Heart right ventricle (tissue), 16 donors: ENCODE measurements at regions not wholly inside any gene's neighbourhood (a gene's known extent, or its start where the extent isn't known, plus 50 kb on each side); places are given as distances from the start of the nearest gene placed in this dataset.

Experiments used
- ATAC-seq, 8 donors: fragments of 200-7000 bp; cut with Tn5 transposase; one replicate each; pipeline ENCODE4 v1.9.1; 2020; ENCODE audit warnings: mild to moderate bottlenecking in 8 of 8, moderate library complexity in 8 of 8, moderate number of reproducible peaks in 1 of 8
- DNase-seq, 2 donors: peaks; one replicate each; pipeline ENCODE4 v3.0.0-alpha.2; 2020
- H3K27ac ChIP-seq, 10 donors: fragments of 200-600 bp; sonication (generic) in 2 of 10; one replicate each; pipeline versions ENCODE4 v1.5.0 to v1.8.0; 2020 to 2022; ENCODE audit warnings: mild to moderate bottlenecking in 3 of 10
- H3K27me3 ChIP-seq, 7 donors: fragments of 200-600 bp; one replicate each; pipeline ENCODE4 v1.8.0; 2021 to 2022; ENCODE audit warnings: mild to moderate bottlenecking in 2 of 7
- H3K36me3 ChIP-seq, 9 donors: fragments of 200-600 bp; sonication (generic) in 1 of 9; one replicate each; pipeline versions ENCODE4 v1.5.0 to v1.8.0; 2020 to 2022; ENCODE audit warnings: mild to moderate bottlenecking in 2 of 9
- H3K4me1 ChIP-seq, 9 donors: fragments of 200-600 bp; sonication (generic) in 1 of 9; one replicate each; pipeline versions ENCODE4 v1.5.0 to v1.8.0; 2020 to 2022; ENCODE audit warnings: mild to moderate bottlenecking in 4 of 9
- H3K4me3 ChIP-seq, 10 donors: fragments of 200-600 bp; sonication (generic) in 2 of 10; one replicate each; pipeline versions ENCODE4 v1.5.0 to v1.8.0; 2020 to 2022; ENCODE audit warnings: mild to moderate bottlenecking in 7 of 10, moderate library complexity in 2 of 10
- H3K9me3 ChIP-seq, 11 donors: fragments of 200-600 bp in 10 of 11; sonication (generic) in 2 of 11; one replicate each; pipeline versions ENCODE4 v1.5.0 to v1.8.0; 2013 to 2022; ENCODE audit warnings: mild to moderate bottlenecking in 2 of 11, control low read depth in 1 of 11, moderate library complexity in 1 of 11
- WGBS, 2 donors: extraction: QIAGEN DNeasy Blood & Tissue Kit; methylation state at CpG; one replicate each; pipeline ENCODE4 v1.1.7; 2013; ENCODE audit warnings: inconsistent platforms in 1 of 2; 5-methylcytosine and 5-hydroxymethylcytosine counted together
- intact Hi-C, 10 donors: fragments of 100-400 bp; cut with DNase I; formaldehyde crosslinking; loops; one replicate each; pipeline versions ENCODE4 v1.11.1 to v1.14.2; 2022
- TF ChIP-seq, protein P1 (sequence below), 9 donors: fragments of 200-600 bp; sonication (generic) in 2 of 9; IDR thresholded peaks; one replicate each; pipeline versions ENCODE4 v1.5.0 to v1.8.0; 2021 to 2022; ENCODE audit warnings: antibody characterized with exemption in 9 of 9, mild to moderate bottlenecking in 5 of 9, moderate library complexity in 1 of 9
- donor health status: Arrhythmogenic right ventricular cardiomyopathy.
- donor health status: ischemic (EF 13 %, LVEDD 7.1; RV severe dilation, severe dysfunction).
- donor health status: healthy with polysubstance abuse.
- donor health status: DM: no; HTN: yes; CAD: no.
- donor health status: DM: no; HTN: no; CAD: no.
- donor health status: ischemic (EF 25% LVEDD 6.9; RV normal size, moderate dysfunction).
- donor health status: ischemic (EF 25% LVEDD 5.7; RV mildly dilated, moderate dysfunction).
- donor health status: healthy.
- donor health status: DM: yes; HTN: yes; CAD: no.
- donor health status: Ischemic cardiomyopathy.
- donor health status: ischemic (EF 35%, LVEDD 5.7; RV mildly dilated, moderate dysfunction).
- donor health status: nonischemic (EF 11% LVEDD 7.7; RV severe dilation, severe dysfunction).
- donor health status: DM: yes; HTN: yes; CAD: no.
- donor health status: PGD.
- donor health status: ischemic (EF 29% LVEDD 5.4; RV normal size, mild dysfunction).
- donor health status: nonischemic (EF 23%, LVEDD 6.1; RV moderate dilation, normal function).

DNA sequence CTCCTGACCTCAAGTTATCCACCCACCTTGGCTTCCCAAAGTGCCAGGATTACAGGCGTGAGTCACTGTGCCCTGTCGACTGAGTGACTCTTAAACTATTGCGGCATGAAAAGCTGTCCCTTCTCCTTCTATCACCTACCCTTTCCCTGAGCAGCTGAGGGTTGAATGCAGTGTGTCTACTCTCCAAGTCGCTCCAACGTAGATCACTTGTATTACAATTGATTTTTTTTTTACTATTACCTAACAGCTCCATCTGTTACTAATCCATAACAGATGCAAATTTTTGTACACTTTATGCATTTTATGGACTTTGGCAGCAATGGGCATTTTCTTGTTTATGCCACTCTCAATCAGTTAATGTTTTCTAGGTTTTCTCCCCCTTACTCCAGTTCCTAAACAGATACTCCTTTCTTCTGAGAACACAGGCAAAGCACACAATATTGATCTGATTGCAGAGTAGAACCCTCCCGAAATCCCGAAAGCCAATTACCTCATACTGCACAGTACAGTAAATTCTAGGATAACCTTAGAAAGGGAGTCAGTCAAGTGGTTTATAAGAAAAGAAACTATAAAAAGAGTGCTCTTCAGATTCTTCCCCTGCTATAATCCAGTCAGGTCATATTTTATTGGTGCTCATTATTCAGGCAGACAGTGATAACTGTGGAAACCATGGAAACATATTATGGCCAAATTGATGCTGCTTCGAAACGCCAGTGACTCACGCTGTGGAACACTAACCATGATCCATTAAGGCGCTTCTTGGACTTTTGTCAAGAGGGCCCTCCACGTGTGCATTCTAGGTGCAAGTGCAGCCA, 273.0 kb downstream of the ADGB start:
- 91 to 92% methylated on average over 12 of the region's 12 CpGs for WGBS, 2 donors
- Histone ChIP-seq H3K27ac (no peak overlapping the region), H3K9me3 (no peaks in the 10 kb centered on the region), H3K36me3 (no peaks in the 10 kb centered on the region), H3K4me3 (no peak overlapping the region), H3K27me3 (no peaks in the 10 kb centered on the region), H3K4me1 (peaks cover 0 to 9% (median 0%) of the 10 kb centered on the region in 9 donors)
- intact Hi-C loops: no loop called here
- ATAC-seq (no peak), DNase-seq (no peak)
- TF ChIP-seq, protein P1, sequence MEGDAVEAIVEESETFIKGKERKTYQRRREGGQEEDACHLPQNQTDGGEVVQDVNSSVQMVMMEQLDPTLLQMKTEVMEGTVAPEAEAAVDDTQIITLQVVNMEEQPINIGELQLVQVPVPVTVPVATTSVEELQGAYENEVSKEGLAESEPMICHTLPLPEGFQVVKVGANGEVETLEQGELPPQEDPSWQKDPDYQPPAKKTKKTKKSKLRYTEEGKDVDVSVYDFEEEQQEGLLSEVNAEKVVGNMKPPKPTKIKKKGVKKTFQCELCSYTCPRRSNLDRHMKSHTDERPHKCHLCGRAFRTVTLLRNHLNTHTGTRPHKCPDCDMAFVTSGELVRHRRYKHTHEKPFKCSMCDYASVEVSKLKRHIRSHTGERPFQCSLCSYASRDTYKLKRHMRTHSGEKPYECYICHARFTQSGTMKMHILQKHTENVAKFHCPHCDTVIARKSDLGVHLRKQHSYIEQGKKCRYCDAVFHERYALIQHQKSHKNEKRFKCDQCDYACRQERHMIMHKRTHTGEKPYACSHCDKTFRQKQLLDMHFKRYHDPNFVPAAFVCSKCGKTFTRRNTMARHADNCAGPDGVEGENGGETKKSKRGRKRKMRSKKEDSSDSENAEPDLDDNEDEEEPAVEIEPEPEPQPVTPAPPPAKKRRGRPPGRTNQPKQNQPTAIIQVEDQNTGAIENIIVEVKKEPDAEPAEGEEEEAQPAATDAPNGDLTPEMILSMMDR (IDR thresholded peaks at IDR 0.05): no peak

DNA sequence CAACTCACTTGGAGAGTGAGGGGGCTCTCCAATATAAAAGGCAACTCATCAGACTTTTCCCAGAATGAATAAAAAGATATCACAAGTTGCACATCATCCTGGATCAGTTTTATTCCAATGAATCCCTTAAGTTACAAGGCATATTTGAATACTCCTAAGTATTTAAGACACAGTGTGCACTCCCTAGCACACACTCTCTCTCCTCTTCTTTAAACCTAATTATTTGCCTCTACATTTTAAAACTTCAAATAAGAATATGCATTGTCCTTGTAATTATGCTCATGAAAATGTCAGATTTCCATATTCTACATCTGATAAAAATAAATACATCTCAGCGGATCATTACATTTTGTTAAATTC, 273.6 kb downstream of the ADGB start:
- no peaks in the 10 kb centered on the region for H3K9me3 ChIP-seq
- TF ChIP-seq, protein P1 (IDR thresholded peaks at IDR 0.05): no peak
- no peak overlapping the region for H3K4me3 ChIP-seq
- no peaks in the 10 kb centered on the region for H3K36me3 ChIP-seq
- no peak for ATAC-seq
- no peak overlapping the region for H3K27ac ChIP-seq
- intact Hi-C loops: no loop called here
- no peaks in the 10 kb centered on the region for H3K27me3 ChIP-seq
- peaks cover 0 to 15% (median 0%) of the 10 kb centered on the region in 9 donors for H3K4me1 ChIP-seq
- 95 to 99% methylated on average over 1 of the region's 1 CpG for WGBS, 2 donors
- no peak for DNase-seq

DNA sequence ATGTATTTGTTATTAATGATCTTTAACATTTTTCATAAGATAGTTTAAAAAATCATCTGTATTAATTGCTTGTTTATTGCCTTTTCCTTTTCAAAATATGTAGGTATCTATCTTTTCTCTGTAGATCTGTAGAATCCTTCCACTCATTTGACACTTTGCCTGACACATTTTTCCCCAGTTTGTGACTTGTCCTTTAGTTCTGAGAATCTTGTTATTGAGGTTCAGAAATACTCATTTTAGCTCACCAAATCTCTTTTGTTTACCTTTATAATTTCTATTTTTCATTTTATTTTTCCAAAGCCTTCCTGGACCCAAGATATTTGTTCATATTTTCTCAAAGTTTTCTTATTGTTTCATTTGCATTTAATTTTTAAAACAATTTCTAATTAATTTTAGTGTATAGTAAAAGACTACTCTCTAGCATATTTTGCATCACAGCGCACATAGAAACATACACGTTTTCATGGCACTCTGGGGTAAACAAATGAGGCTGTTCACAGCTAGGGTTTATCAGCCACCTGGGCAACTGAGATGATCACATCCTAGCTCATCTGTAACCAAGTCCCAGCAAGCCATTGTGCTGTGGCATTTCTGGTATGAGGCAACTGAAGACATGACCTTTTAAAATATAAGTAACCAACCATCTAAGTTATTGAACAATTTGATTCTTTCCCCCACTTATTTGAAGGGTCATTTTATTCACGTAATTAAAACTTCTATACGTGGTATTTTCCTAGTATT, 275.7 kb downstream of the ADGB start:
- Histone ChIP-seq H3K9me3 (no peaks in the 10 kb centered on the region), H3K4me3 (no peak overlapping the region), H3K4me1 (peaks cover 0 to 34% (median 0%) of the 10 kb centered on the region in 9 donors), H3K36me3 (no peaks in the 10 kb centered on the region), H3K27ac (no peak overlapping the region), H3K27me3 (no peaks in the 10 kb centered on the region)
- WGBS, 2 donors: 92 to 93% methylated on average over 4 of the region's 4 CpGs
- intact Hi-C loops: no loop called here
- DNase-seq: no peak
- TF ChIP-seq, protein P1 (IDR thresholded peaks at IDR 0.05): no peak
- no peak for ATAC-seq

DNA sequence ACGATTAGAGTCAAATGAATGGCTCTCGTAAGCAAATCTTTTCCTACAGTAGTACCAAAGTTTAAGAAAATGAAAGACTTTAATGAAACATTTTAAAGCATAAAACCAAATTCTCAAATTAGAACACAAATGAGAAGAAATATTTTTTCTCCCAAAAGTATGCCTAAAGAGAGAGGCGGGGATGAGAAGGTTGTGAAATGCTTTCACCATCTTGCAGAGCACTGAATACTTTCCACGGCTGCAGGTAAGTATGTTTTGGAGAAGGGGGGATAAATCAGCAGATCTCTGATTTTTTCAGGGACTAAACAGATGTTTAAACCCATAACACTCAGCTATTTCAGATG, 277.1 kb downstream of the ADGB start:
- no peak for DNase-seq
- TF ChIP-seq, protein P1 (IDR thresholded peaks at IDR 0.05): no peak
- H3K9me3 ChIP-seq: no peaks in the 10 kb centered on the region
- H3K4me3 ChIP-seq: no peak overlapping the region
- intact Hi-C loops: no loop called here
- H3K36me3 ChIP-seq: no peaks in the 10 kb centered on the region
- no peak overlapping the region for H3K27ac ChIP-seq
- H3K27me3 ChIP-seq: no peaks in the 10 kb centered on the region
- WGBS, 2 donors: 90 to 94% methylated on average over 4 of the region's 4 CpGs
- peaks cover 0 to 37% (median 0%) of the 10 kb centered on the region in 9 donors for H3K4me1 ChIP-seq
- no peak for ATAC-seq
